ENCODE measurements at regions not wholly inside any gene's neighbourhood (a gene's known extent, or its start where the extent isn't known, plus 50 kb on each side); places are given as distances from the start of the nearest gene placed in this dataset.

- no peaks in the 10 kb centered on the region for H3K27me3 ChIP-seq (ENCODE audit: insufficient read depth, low read depth, severe bottlenecking)
- DNase-seq = no peak
- H3K9me3 ChIP-seq (ENCODE audit: severe bottlenecking) = no peaks in the 10 kb centered on the region
- no peak for TF ChIP-seq CTCF (IDR thresholded peaks at IDR 0.05; ENCODE audit: low read depth, low read length)
- no peak overlapping the region for H3K27ac ChIP-seq
- no peaks in the 10 kb centered on the region for H3K36me3 ChIP-seq
- H3K4me3 ChIP-seq (ENCODE audit: low read depth, low read length) = no peak overlapping the region
These were observed 74.2 kb upstream of the KSR1 start for GRCh38 chr17:27382025-27382424.

- H3K27me3 ChIP-seq (ENCODE audit: insufficient read depth, low read depth, severe bottlenecking) = no peaks in the 10 kb centered on the region
- no peak overlapping the region for H3K27ac ChIP-seq
- no peaks in the 10 kb centered on the region for H3K9me3 ChIP-seq (ENCODE audit: severe bottlenecking)
- H3K4me3 ChIP-seq (ENCODE audit: low read depth, low read length) = no peak overlapping the region
- no peak for TF ChIP-seq CTCF (IDR thresholded peaks at IDR 0.05; ENCODE audit: low read depth, low read length)
- no peak for DNase-seq
- no peaks in the 10 kb centered on the region for H3K36me3 ChIP-seq
These were observed 72.0 kb upstream of the KSR1 start for GRCh38 chr17:27384261-27384701.

GRCh38 chr17:27384726-27385125 lies 71.5 kb upstream of the KSR1 start:
- H3K9me3 ChIP-seq (ENCODE audit: severe bottlenecking) = no peaks in the 10 kb centered on the region
- no peaks in the 10 kb centered on the region for H3K36me3 ChIP-seq
- TF ChIP-seq CTCF (IDR thresholded peaks at IDR 0.05; ENCODE audit: low read depth, low read length) = no peak
- H3K27ac ChIP-seq = no peak overlapping the region
- no peak for DNase-seq
- H3K4me3 ChIP-seq (ENCODE audit: low read depth, low read length) = no peak overlapping the region
- H3K27me3 ChIP-seq (ENCODE audit: insufficient read depth, low read depth, severe bottlenecking) = no peaks in the 10 kb centered on the region

- no peak for TF ChIP-seq CTCF (IDR thresholded peaks at IDR 0.05; ENCODE audit: low read depth, low read length)
- no peaks in the 10 kb centered on the region for H3K27me3 ChIP-seq (ENCODE audit: insufficient read depth, low read depth, severe bottlenecking)
- no peak overlapping the region for H3K27ac ChIP-seq
- DNase-seq = no peak
- no peaks in the 10 kb centered on the region for H3K9me3 ChIP-seq (ENCODE audit: severe bottlenecking)
- no peaks in the 10 kb centered on the region for H3K36me3 ChIP-seq
- H3K4me3 ChIP-seq (ENCODE audit: low read depth, low read length) = no peak overlapping the region
These were observed 70.6 kb upstream of the KSR1 start for GRCh38 chr17:27385626-27386025.

- DNase-seq = no peak
- H3K36me3 ChIP-seq = no peaks in the 10 kb centered on the region
- H3K4me3 ChIP-seq (ENCODE audit: low read depth, low read length) = no peak overlapping the region
- no peaks in the 10 kb centered on the region for H3K27me3 ChIP-seq (ENCODE audit: insufficient read depth, low read depth, severe bottlenecking)
- no peak overlapping the region for H3K27ac ChIP-seq
- TF ChIP-seq CTCF (IDR thresholded peaks at IDR 0.05; ENCODE audit: low read depth, low read length) = no peak
- no peaks in the 10 kb centered on the region for H3K9me3 ChIP-seq (ENCODE audit: severe bottlenecking)
These were observed 69.8 kb upstream of the KSR1 start for GRCh38 chr17:27386206-27387075.
